Hepatocyte (in vitro differentiated cells): ENCODE measurements at regions not wholly inside any gene's neighbourhood (a gene's known extent, or its start where the extent isn't known, plus 50 kb on each side); places are given as distances from the start of the nearest gene placed in this dataset.

Source experiments
- DNase-seq: peaks from one replicate; pipeline ENCODE4 v3.0.0-alpha.2; 2016; ENCODE audit warnings: low spot score
- H2AFZ ChIP-seq: fragments of 200-600 bp; sonication (generic); 2 replicates; pipeline ENCODE4 v1.6.0; 2016; ENCODE audit warnings: antibody characterized with exemption, mild to moderate bottlenecking
- H3K27ac ChIP-seq: fragments of 200-600 bp; sonication (generic); 2 replicates; pipeline ENCODE4 v1.5.1; 2016; ENCODE audit warnings: mild to moderate bottlenecking
- H3K27me3 ChIP-seq: fragments of 200-600 bp; sonication (generic); 2 replicates; pipeline ENCODE4 v1.6.1; 2016
- H3K36me3 ChIP-seq: fragments of 200-600 bp; sonication (generic); replicated peaks from 2 replicates; pipeline ENCODE4 v1.5.1; 2016; ENCODE audit warnings: low read depth; ENCODE audit not compliant: insufficient read depth
- H3K4me1 ChIP-seq: fragments of 200-600 bp; sonication (generic); 2 replicates; pipeline ENCODE4 v1.5.1; 2016; ENCODE audit warnings: mild to moderate bottlenecking, moderate library complexity; ENCODE audit not compliant: insufficient read depth
- H3K4me2 ChIP-seq: fragments of 200-600 bp; sonication (generic); 2 replicates; pipeline ENCODE4 v1.6.0; 2016
- H3K4me3 ChIP-seq: fragments of 200-600 bp; sonication (generic); 2 replicates; pipeline ENCODE4 v1.5.1; 2016; ENCODE audit warnings: mild to moderate bottlenecking
- H3K79me2 ChIP-seq: fragments of 200-600 bp; sonication (generic); 2 replicates; pipeline ENCODE4 v1.6.0; 2017; ENCODE audit warnings: mild to moderate bottlenecking
- H3K9me2 ChIP-seq: fragments of 200-600 bp; sonication (generic); replicated peaks from 2 replicates; pipeline ENCODE4 v1.6.0; 2017; ENCODE audit warnings: mild to moderate bottlenecking; ENCODE audit not compliant: insufficient read depth
- H3K9me3 ChIP-seq: fragments of 200-600 bp; sonication (generic); 2 replicates; pipeline ENCODE4 v1.5.1; 2016; ENCODE audit warnings: low read depth, mild to moderate bottlenecking
- H4K20me1 ChIP-seq: fragments of 200-600 bp; sonication (generic); 2 replicates; pipeline ENCODE4 v1.6.0; 2016; ENCODE audit warnings: mild to moderate bottlenecking; ENCODE audit not compliant: insufficient read depth, poor library complexity, severe bottlenecking
- CTCF ChIP-seq: fragments of 200-600 bp; sonication (generic); IDR thresholded peaks from 2 replicates; pipeline ENCODE4 v1.5.1; 2016; ENCODE audit warnings: antibody characterized with exemption, mild to moderate bottlenecking; ENCODE audit not compliant: poor library complexity
- EZH2 ChIP-seq: fragments of 200-600 bp; sonication (generic); IDR thresholded peaks from 2 replicates; pipeline ENCODE4 v1.6.1; 2016; ENCODE audit warnings: antibody characterized with exemption, mild to moderate bottlenecking, borderline replicate concordance
- EZH2phosphoT487 ChIP-seq: fragments of 200-600 bp; sonication (generic); IDR thresholded peaks from one replicate; pipeline ENCODE4 v1.6.1; 2018; ENCODE audit warnings: antibody characterized with exemption, mild to moderate bottlenecking, low read depth, moderate library complexity; ENCODE audit not compliant: unreplicated experiment, severe bottlenecking
- WGBS: methylation state at CpG from one replicate; pipeline ENCODE4 v1.1.6; 2016; ENCODE audit warnings: low lambda C conversion rate; ENCODE audit errors: missing lambda C conversion rate; 5-methylcytosine and 5-hydroxymethylcytosine counted together

- no peak for TF ChIP-seq EZH2
- no peak for TF ChIP-seq EZH2phosphoT487
- TF ChIP-seq CTCF = no peak
- Histone ChIP-seq H3K36me3 (no peaks in the 10 kb centered on the region), H3K4me2 (no peak overlapping the region), H3K4me1 (no peaks in the 10 kb centered on the region), H4K20me1 (no peaks in the 10 kb centered on the region), H3K9me3 (no peaks in the 10 kb centered on the region), H3K9me2 (no peaks in the 10 kb centered on the region), H3K79me2 (no peaks in the 10 kb centered on the region), H3K4me3 (no peak overlapping the region), H3K27me3 (no peaks in the 10 kb centered on the region), H3K27ac (no peak overlapping the region), H2AFZ (no peak overlapping the region)
- DNase-seq = no peak
- WGBS = 93% methylated on average over 10 of the region's 10 CpGs
Observed at GRCh38 chr22:49334976-49335375, 492.7 kb downstream of the BRD1 start.

GRCh38 chr22:49334449-49334789, 493.3 kb downstream of the BRD1 start:
- Histone ChIP-seq H3K9me2 (no peaks in the 10 kb centered on the region), H3K27me3 (no peaks in the 10 kb centered on the region), H4K20me1 (no peaks in the 10 kb centered on the region), H3K27ac (no peak overlapping the region), H3K4me2 (no peak overlapping the region), H3K4me1 (no peaks in the 10 kb centered on the region), H2AFZ (no peak overlapping the region), H3K4me3 (no peak overlapping the region), H3K36me3 (no peaks in the 10 kb centered on the region), H3K79me2 (no peaks in the 10 kb centered on the region), H3K9me3 (no peaks in the 10 kb centered on the region)
- DNase-seq = no peak
- 46% methylated on average over 5 of the region's 5 CpGs for WGBS
- TF ChIP-seq EZH2 = no peak
- TF ChIP-seq CTCF = no peak
- TF ChIP-seq EZH2phosphoT487 = no peak

DNA sequence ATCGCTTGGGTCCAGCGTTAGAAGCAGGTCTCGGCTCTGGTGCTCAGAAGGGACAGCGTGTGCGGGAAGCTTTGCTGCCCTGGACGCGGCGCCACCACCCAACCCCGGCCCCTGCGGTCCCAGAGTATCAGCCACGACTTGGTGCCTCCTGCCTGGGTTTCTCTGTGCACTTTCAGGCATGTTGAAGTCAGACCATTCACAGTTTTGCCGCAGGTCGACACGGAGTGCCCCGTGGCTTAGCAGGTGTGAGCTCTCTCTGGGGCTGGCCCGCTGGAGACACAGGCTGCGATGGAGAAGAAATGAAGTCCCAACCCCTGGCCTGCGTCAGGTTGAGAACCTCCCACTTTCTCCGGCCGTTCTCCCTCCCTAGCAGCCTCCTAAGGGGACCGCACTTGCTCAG, 494.5 kb downstream of the BRD1 start:
- 88% methylated on average over 21 of the region's 21 CpGs for WGBS
- no peaks in the 10 kb centered on the region for H3K9me2 ChIP-seq

More for the DNA sequence above, 494.5 kb downstream of the BRD1 start:
- TF ChIP-seq EZH2phosphoT487 (no peak), EZH2 (no peak), CTCF (no peak)
- Histone ChIP-seq H2AFZ (no peak overlapping the region), H4K20me1 (no peaks in the 10 kb centered on the region), H3K36me3 (no peaks in the 10 kb centered on the region), H3K9me3 (no peaks in the 10 kb centered on the region), H3K27ac (no peak overlapping the region), H3K79me2 (no peaks in the 10 kb centered on the region), H3K27me3 (no peaks in the 10 kb centered on the region), H3K4me2 (no peak overlapping the region), H3K4me1 (no peaks in the 10 kb centered on the region), H3K4me3 (no peak overlapping the region)
- DNase-seq = no peak
